ENCODE measurements at regions not wholly inside any gene's neighbourhood (a gene's known extent, or its start where the extent isn't known, plus 50 kb on each side); places are given as distances from the start of the nearest gene placed in this dataset.

- TF ChIP-seq EZH2 (IDR thresholded peaks at IDR 0.05; ENCODE audit: insufficient read depth, low read length) (no peak), CTCF (IDR thresholded peaks at IDR 0.05; ENCODE audit: insufficient read depth, low read depth, low read length) (no peak)
Measured at GRCh38 chr1:191675856-191676783, 482.1 kb upstream of the RGS18 start.
